Endothelial cell of umbilical vein (primary cell): ENCODE measurements at regions not wholly inside any gene's neighbourhood (a gene's known extent, or its start where the extent isn't known, plus 50 kb on each side); places are given as distances from the start of the nearest gene placed in this dataset.

ENCODE experiments used
- BruUV-seq: library from RNA; stranded (reverse); fragments of 400-500 nt; replicated peaks from 2 replicates; lab custom pipeline; 2021; lab: Mats Ljungman, UMichigan
- CTCF ChIA-PET: fragments of 300-600, 350-600 bp; sonication (Branson Sonifier 250); formaldehyde crosslinking; loops from one replicate; lab custom pipeline; 2021; ENCODE audit warnings: antibody characterized with exemption, inconsistent platforms; lab: Charles Lee
- POLR2A ChIA-PET: fragments of 300-600, 350-600 bp; sonication (Branson Sonifier 250); formaldehyde crosslinking; loops from one replicate; lab custom pipeline; 2021; ENCODE audit warnings: antibody characterized with exemption, inconsistent platforms; lab: Charles Lee
- DNase-seq: peaks from one replicate; pipeline ENCODE4 v3.0.0-alpha.2; 2011; ENCODE audit warnings: low read depth, low spot score
- FAIRE-seq: peaks from 2 replicates; lab custom pipeline; 2011; peaks lifted over from hg19 to GRCh38; lab: Jason Lieb, UNC
- H2AFZ ChIP-seq: 2 replicates; pipeline ENCODE4 v1.6.0; 2012; ENCODE audit warnings: low read depth, low read length, control low read depth, inconsistent platforms
- H3K27ac ChIP-seq: 2 replicates; pipeline ENCODE4 v1.5.1; 2011; ENCODE audit warnings: low read depth, mild to moderate bottlenecking, control low read depth, low read length, moderate library complexity; ENCODE audit not compliant: insufficient read depth
- H3K27me3 ChIP-seq, 2 experiments: 2 replicates each; pipeline versions ENCODE4 v1.6.0 to v1.6.1; 2011; ENCODE audit warnings: low read length in 2 of 2, mixed read lengths in 1 of 2; ENCODE audit not compliant: control insufficient read depth in 2 of 2, insufficient read depth in 2 of 2
- H3K36me3 ChIP-seq, 2 experiments: 2 replicates in 1 of 2; 3 replicates in 1 of 2; pipeline ENCODE4 v1.5.1; 2011; ENCODE audit warnings: low read length in 2 of 2, mild to moderate bottlenecking in 1 of 2, moderate library complexity in 1 of 2; ENCODE audit not compliant: control insufficient read depth in 2 of 2, insufficient read depth in 2 of 2; ENCODE audit errors: extremely low read depth in 1 of 2
- H3K4me1 ChIP-seq: 3 replicates; pipeline ENCODE4 v1.5.1; 2011; ENCODE audit warnings: mild to moderate bottlenecking, low read length; ENCODE audit not compliant: control insufficient read depth, insufficient read depth; ENCODE audit errors: extremely low read depth
- H3K4me2 ChIP-seq: 2 replicates; pipeline ENCODE4 v1.6.1; 2011; ENCODE audit warnings: low read length, control low read depth, mixed read lengths; ENCODE audit not compliant: insufficient read depth
- H3K4me3 ChIP-seq, 3 experiments: fragments of 200-600 bp in 1 of 3; sonication (generic), shearing (Covaris generic) in 1 of 3; replicated peaks in 1 of 3; 2 replicates each; pipeline ENCODE4 v1.5.1; 2011 to 2016; ENCODE audit warnings: control low read depth in 3 of 3, low read length in 3 of 3, mild to moderate bottlenecking in 2 of 3, inconsistent platforms in 1 of 3, low read depth in 1 of 3, moderate library complexity in 1 of 3; ENCODE audit not compliant: insufficient read depth in 1 of 3
- H3K79me2 ChIP-seq: 2 replicates; pipeline ENCODE4 v1.6.0; 2012; ENCODE audit warnings: low read length, inconsistent platforms; ENCODE audit not compliant: control insufficient read depth, insufficient read depth
- H3K9ac ChIP-seq: replicated peaks from 2 replicates; pipeline ENCODE3; 2011; ENCODE audit warnings: low read length, control low read depth; ENCODE audit not compliant: insufficient read depth; ENCODE audit errors: extremely low read depth
- H3K9me1 ChIP-seq: replicated peaks from 3 replicates; pipeline ENCODE4 v1.6.0; 2011; ENCODE audit warnings: mild to moderate bottlenecking, low read length; ENCODE audit not compliant: control insufficient read depth, insufficient read depth; ENCODE audit errors: extremely low read depth
- H3K9me3 ChIP-seq: replicated peaks from 2 replicates; pipeline ENCODE4 v1.5.1; 2012; ENCODE audit warnings: low read length, inconsistent platforms; ENCODE audit not compliant: control insufficient read depth, insufficient read depth
- H4K20me1 ChIP-seq: replicated peaks from 2 replicates; pipeline ENCODE3; 2011; ENCODE audit warnings: mild to moderate bottlenecking, low read length; ENCODE audit not compliant: control insufficient read depth, insufficient read depth; ENCODE audit errors: extremely low read depth
- CTCF ChIP-seq, 2 donors: IDR thresholded peaks; 1 replicate in 1 of 2; 2 replicates in 1 of 2; pipeline ENCODE4 v1.5.1; 2011; ENCODE audit warnings: low read length in 2 of 2, mild to moderate bottlenecking in 2 of 2, moderate library complexity in 2 of 2, control low read depth in 1 of 2, inconsistent platforms in 1 of 2, low read depth in 1 of 2; ENCODE audit not compliant: insufficient read depth in 1 of 2; ENCODE audit errors: extremely low read depth in 1 of 2
- EZH2 ChIP-seq: IDR thresholded peaks from 2 replicates; pipeline ENCODE4 v1.6.1; 2012; ENCODE audit warnings: borderline replicate concordance, low read depth, mild to moderate bottlenecking, moderate library complexity, low read length, inconsistent platforms; ENCODE audit not compliant: severe bottlenecking
- FOS ChIP-seq: IDR thresholded peaks from 2 replicates; pipeline ENCODE4 v1.6.1; 2011; ENCODE audit warnings: mild to moderate bottlenecking, low read length, moderate library complexity, borderline replicate concordance; ENCODE audit not compliant: insufficient read depth
- GATA2 ChIP-seq: IDR thresholded peaks from 2 replicates; pipeline ENCODE4 v1.7.0; 2011; ENCODE audit warnings: low read depth, mild to moderate bottlenecking, moderate library complexity, mixed read lengths, low read length; ENCODE audit not compliant: insufficient read length, insufficient read depth
- JUN ChIP-seq: IDR thresholded peaks from 2 replicates; pipeline ENCODE4 v1.6.1; 2011; ENCODE audit warnings: borderline replicate concordance, low read depth; ENCODE audit not compliant: insufficient read length, insufficient read depth
- MYC ChIP-seq: IDR thresholded peaks from one replicate; pipeline ENCODE4 v1.6.1; 2011; ENCODE audit warnings: mild to moderate bottlenecking, low read depth, low read length
- POLR2A ChIP-seq: IDR thresholded peaks from 2 replicates; pipeline ENCODE4 v1.6.1; 2012; ENCODE audit warnings: low read depth, mild to moderate bottlenecking, control low read depth, low read length
- POLR2AphosphoS5 ChIP-seq: IDR thresholded peaks from 2 replicates; pipeline ENCODE4 v1.6.1; 2012; ENCODE audit warnings: low read depth, mild to moderate bottlenecking, control low read depth, low read length, moderate library complexity; ENCODE audit not compliant: insufficient read depth
- dilution Hi-C: fragments of 300-500 bp; cut with MboI; formaldehyde crosslinking; loops from one replicate; pipeline ENCODE4 v1.15.0; 2019; ENCODE audit warnings: low sequenced_read_pairs; ENCODE audit not compliant: extremely low pct_ligation_motif_present
- intact Hi-C: fragments of 100-400 bp; cut with micrococcal nuclease; formaldehyde crosslinking; loops from one replicate; pipeline ENCODE4 v1.10.0; 2022
- TF ChIP-seq, protein P1 (sequence below): IDR thresholded peaks from 2 replicates; pipeline ENCODE4 v1.6.1; 2011; ENCODE audit not compliant: insufficient read depth, insufficient read length

DNA sequence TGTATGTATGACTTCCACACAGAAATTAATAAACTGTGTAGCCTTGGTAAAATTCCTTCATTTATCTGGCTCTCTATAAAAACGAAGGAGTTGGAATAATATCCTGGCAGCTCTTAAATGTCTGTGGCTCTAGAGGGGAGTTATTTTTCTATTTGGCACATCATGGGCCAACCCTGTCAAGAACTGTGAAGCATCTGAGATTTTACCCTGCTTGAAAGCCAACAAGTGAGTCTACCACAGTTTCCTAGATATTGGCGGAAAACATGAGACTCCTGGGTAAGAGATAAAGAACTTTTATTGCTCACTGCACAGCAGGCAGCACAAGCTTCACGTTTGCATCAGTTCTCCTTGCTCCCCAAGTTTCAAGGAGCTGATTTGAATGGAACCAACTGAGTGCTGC is 346.7 kb upstream of the CYRIA start:
- TF ChIP-seq CTCF (IDR thresholded peaks at IDR 0.05; ENCODE audit: extremely low read depth in 1 of 2, insufficient read depth in 1 of 2, low read depth in 1 of 2, low read length in 2 of 2) (no peak), POLR2AphosphoS5 (no peak), GATA2 (no peak), MYC (no peak), POLR2A (no peak), EZH2 (no peak), FOS (no peak), JUN (no peak)
- TF ChIP-seq, protein P1, sequence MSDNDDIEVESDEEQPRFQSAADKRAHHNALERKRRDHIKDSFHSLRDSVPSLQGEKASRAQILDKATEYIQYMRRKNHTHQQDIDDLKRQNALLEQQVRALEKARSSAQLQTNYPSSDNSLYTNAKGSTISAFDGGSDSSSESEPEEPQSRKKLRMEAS, result no peak
- Histone ChIP-seq H3K36me3 (no peaks in the 10 kb centered on the region), H3K4me1 (no peaks in the 10 kb centered on the region), H3K79me2 (no peaks in the 10 kb centered on the region), H3K4me2 (no peak overlapping the region), H3K27ac (no peak overlapping the region), H3K9me3 (peaks cover 2% of the 10 kb centered on the region), H3K9me1 (no peaks in the 10 kb centered on the region), H4K20me1 (no peaks in the 10 kb centered on the region), H2AFZ (no peak overlapping the region), H3K4me3 (no peak overlapping the region), H3K27me3 (no peaks in the 10 kb centered on the region), H3K9ac (no peak overlapping the region)
- intact Hi-C loops, result no loop called here
- no TSS peak for BruUV-seq
- ChIA-PET POLR2A (no interaction called here), CTCF (no interaction called here)
- dilution Hi-C loops, result no loop called here
- no peak for DNase-seq
- FAIRE-seq, result no peak
